HepG2 (cell line): ENCODE measurements at regions not wholly inside any gene's neighbourhood (a gene's known extent, or its start where the extent isn't known, plus 50 kb on each side); places are given as distances from the start of the nearest gene placed in this dataset.

ENCODE experiments used
- ATAC-seq: fragments of 200-7000 bp; cut with Tn5 transposase; 3 replicates; pipeline ENCODE4 v1.9.1; 2020; ENCODE audit warnings: mild to moderate bottlenecking, moderate library complexity
- BruUV-seq: library from RNA; stranded (reverse); fragments of 400-500 nt; replicated peaks from 2 replicates; lab custom pipeline; 2021; lab: Mats Ljungman, UMichigan
- CTCF ChIA-PET: fragments of 300-600 bp; formaldehyde crosslinking; extraction: SDS; loops from one replicate; lab custom pipeline; 2021; ENCODE audit warnings: low total read pairs, inconsistent platforms, low intra/inter-chr PET ratio; lab: Yijun Ruan, JAX
- POLR2A ChIA-PET: fragments of 350-600 bp; sonication (Branson Sonifier 250); formaldehyde crosslinking; loops from one replicate; lab custom pipeline; 2020; ENCODE audit warnings: antibody characterized with exemption, inconsistent platforms; lab: Yijun Ruan, JAX
- DNase-seq: peaks from one replicate; pipeline ENCODE4 v3.0.0-alpha.2; 2015; ENCODE audit warnings: low spot score
- FAIRE-seq: peaks from 3 replicates; lab custom pipeline; 2011; peaks lifted over from hg19 to GRCh38; lab: Jason Lieb, UNC
- H2AFZ ChIP-seq: one replicate; pipeline ENCODE4 v1.6.1; 2011; ENCODE audit warnings: low read length, inconsistent platforms
- H3K27ac ChIP-seq: fragments of 300-600 bp; 3 replicates; pipeline ENCODE4 v1.8.0; 2011; ENCODE audit warnings: mixed run types, mild to moderate bottlenecking, mixed read lengths, low read length, inconsistent platforms; ENCODE audit not compliant: insufficient read depth; ENCODE audit errors: extremely low read length
- H3K27me3 ChIP-seq, 2 experiments: fragments of 200-600 bp in 1 of 2; 2 replicates in 1 of 2; 3 replicates in 1 of 2; pipeline versions ENCODE4 v1.6.0 to v1.8.0; 2011; ENCODE audit warnings: low read length in 2 of 2, mild to moderate bottlenecking in 2 of 2, moderate library complexity in 2 of 2, inconsistent platforms in 1 of 2; ENCODE audit not compliant: insufficient read depth in 2 of 2, control insufficient read depth in 1 of 2
- H3K36me3 ChIP-seq, 2 experiments: fragments of 200-600 bp in 1 of 2; replicated peaks in 1 of 2; 2 replicates in 1 of 2; 3 replicates in 1 of 2; pipeline versions ENCODE4 v1.5.1 to v1.8.0; 2011; ENCODE audit warnings: low read length in 2 of 2, inconsistent platforms in 1 of 2; ENCODE audit not compliant: insufficient read depth in 2 of 2, control insufficient read depth in 1 of 2
- H3K4me1 ChIP-seq: 2 replicates; pipeline ENCODE4 v1.5.1; 2012; ENCODE audit warnings: low read length, inconsistent platforms; ENCODE audit not compliant: insufficient read depth
- H3K4me2 ChIP-seq: 2 replicates; pipeline ENCODE4 v1.6.0; 2011; ENCODE audit warnings: low read depth, low read length, inconsistent platforms
- H3K4me3 ChIP-seq, 3 experiments: fragments of 200-600 bp in 1 of 3; sonication (generic), shearing (Covaris generic) in 1 of 3; replicated peaks in 1 of 3; 2 replicates each; pipeline ENCODE4 v1.5.1; 2011 to 2016; ENCODE audit warnings: low read length in 3 of 3, inconsistent platforms in 2 of 3, low read depth in 2 of 3, mild to moderate bottlenecking in 2 of 3, control low read depth in 1 of 3, mixed read lengths in 1 of 3; ENCODE audit not compliant: insufficient read depth in 1 of 3
- H3K79me2 ChIP-seq: one replicate; pipeline ENCODE4 v1.6.1; 2011; ENCODE audit warnings: low read length, inconsistent platforms; ENCODE audit not compliant: insufficient read depth
- H3K9ac ChIP-seq: 2 replicates; pipeline ENCODE4 v1.6.0; 2011; ENCODE audit warnings: mild to moderate bottlenecking, low read depth, low read length, inconsistent platforms; ENCODE audit not compliant: insufficient read depth
- H3K9me3 ChIP-seq: 2 replicates; pipeline ENCODE4 v1.5.1; 2012; ENCODE audit warnings: mild to moderate bottlenecking, low read length
- H4K20me1 ChIP-seq: 2 replicates; pipeline ENCODE4 v1.6.0; 2011; ENCODE audit warnings: inconsistent platforms, mild to moderate bottlenecking, low read length, moderate library complexity; ENCODE audit not compliant: insufficient read depth
- FOXA3 ChIP-seq: IDR thresholded peaks from 2 replicates; pipeline ENCODE4 v1.6.1; 2016; ENCODE audit warnings: missing genetic modification reagents, missing compliant biosample characterization
- GFI1 ChIP-seq: sonication (generic); formaldehyde crosslinking; IDR thresholded peaks from 2 replicates; pipeline ENCODE4 v1.5.0; 2020; ENCODE audit warnings: missing genetic modification reagents, mild to moderate bottlenecking, borderline replicate concordance
- HNRNPH1 ChIP-seq: fragments of 200-400 bp; formaldehyde crosslinking; optimal IDR thresholded peaks from 2 replicates; pipeline ENCODE3; 2017; ENCODE audit warnings: mild to moderate bottlenecking, low read depth, low read length
- IRF2 ChIP-seq: IDR thresholded peaks from 2 replicates; pipeline ENCODE4 v1.6.1; 2018; ENCODE audit warnings: missing genetic modification reagents, missing compliant biosample characterization
- JARID2 ChIP-seq: sonication (generic); formaldehyde crosslinking; IDR thresholded peaks from 2 replicates; pipeline ENCODE4 v1.8.1; 2023; ENCODE audit warnings: missing genetic modification reagents, inconsistent platforms; ENCODE audit not compliant: insufficient replicate concordance
- MED1 ChIP-seq: sonication (generic); formaldehyde crosslinking; IDR thresholded peaks from 2 replicates; pipeline ENCODE4 v1.4.0; 2020; ENCODE audit warnings: missing genetic modification reagents
- MXI1 ChIP-seq: IDR thresholded peaks from 3 replicates; pipeline ENCODE4 v1.6.1; 2012; ENCODE audit warnings: low read depth, low read length, inconsistent platforms, borderline replicate concordance
- MZF1 ChIP-seq: sonication (generic); formaldehyde crosslinking; IDR thresholded peaks from 2 replicates; pipeline ENCODE4 v1.8.1; 2023; ENCODE audit warnings: mild to moderate bottlenecking, missing genetic modification reagents, borderline replicate concordance
- NKX3-1 ChIP-seq: sonication (generic); formaldehyde crosslinking; IDR thresholded peaks from 2 replicates; pipeline ENCODE4 v1.5.0; 2020; ENCODE audit warnings: missing genetic modification reagents
- PATZ1 ChIP-seq: sonication (generic); formaldehyde crosslinking; IDR thresholded peaks from 2 replicates; pipeline ENCODE4 v1.4.0; 2020; ENCODE audit warnings: missing genetic modification reagents
- WGBS: methylation state at CpG from one replicate; pipeline ENCODE4 v1.1.6; 2017; ENCODE audit warnings: low lambda C conversion rate; 5-methylcytosine and 5-hydroxymethylcytosine counted together
- in situ Hi-C: cut with HindIII; loops from 2 replicates; pipeline ENCODE4 v1.10.0; 2017; ENCODE audit warnings: low pct_unique_long_range_greater_than_20kb; ENCODE audit not compliant: extremely low pct_ligation_motif_present
- intact Hi-C: fragments of 100-400 bp; cut with micrococcal nuclease; formaldehyde crosslinking; loops from one replicate; pipeline ENCODE4 v1.10.0; 2022; ENCODE audit not compliant: unreplicated experiment
- TF ChIP-seq, protein P1 (sequence below): sonication (generic); formaldehyde crosslinking; IDR thresholded peaks from 2 replicates; pipeline ENCODE4 v1.4.0; 2020; ENCODE audit warnings: missing genetic modification reagents, borderline replicate concordance
- TF ChIP-seq, protein P2 (sequence below): sonication (generic); formaldehyde crosslinking; IDR thresholded peaks from 2 replicates; pipeline ENCODE4 v1.5.1; 2020; ENCODE audit warnings: mild to moderate bottlenecking, missing genetic modification reagents, moderate library complexity

DNA sequence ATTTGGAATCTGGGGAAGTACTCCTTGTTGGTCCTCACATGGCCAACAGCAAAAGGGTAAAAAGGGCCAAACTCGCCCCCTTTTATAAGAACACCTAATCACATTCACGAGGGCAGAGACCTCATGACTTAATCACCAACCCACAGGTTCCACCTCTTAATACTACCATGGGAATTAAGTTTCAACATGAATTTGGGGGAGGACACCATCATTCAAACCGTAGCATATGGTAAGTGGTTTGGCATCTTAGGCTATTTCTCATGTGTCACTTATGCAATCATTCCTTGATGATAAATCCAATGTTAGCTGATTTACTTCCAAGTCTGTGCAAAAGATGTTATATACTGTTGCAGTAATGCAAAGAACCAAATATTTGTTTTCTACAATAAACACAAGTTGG, 302.9 kb upstream of the FAM241A start:
- Histone ChIP-seq H2AFZ (no peak overlapping the region), H3K36me3 (no peaks in the 10 kb centered on the region), H3K9me3 (no peaks in the 10 kb centered on the region), H3K9ac (no peak overlapping the region), H3K27ac (no peak overlapping the region), H3K4me2 (no peak overlapping the region), H3K79me2 (no peaks in the 10 kb centered on the region), H3K4me1 (no peaks in the 10 kb centered on the region), H3K4me3 (no peak overlapping the region), H4K20me1 (no peaks in the 10 kb centered on the region), H3K27me3 (no peaks in the 10 kb centered on the region)
- CTCF ChIA-PET: no interaction called here
- no peak for ATAC-seq
- in situ Hi-C loops: no loop called here
- WGBS: 0% methylated on average over 3 of the region's 3 CpGs
- no peak for FAIRE-seq
- BruUV-seq: no TSS peak
- TF ChIP-seq MZF1 (no peak), MED1 (no peak), GFI1 (no peak), PATZ1 (no peak), IRF2 (CRISPR knock-in tag) (no peak), JARID2 (no peak), MXI1 (no peak), FOXA3 (CRISPR knock-in tag) (no peak), HNRNPH1 (no peak), NKX3-1 (CRISPR knock-in tag) (no peak)
- TF ChIP-seq, protein P1, sequence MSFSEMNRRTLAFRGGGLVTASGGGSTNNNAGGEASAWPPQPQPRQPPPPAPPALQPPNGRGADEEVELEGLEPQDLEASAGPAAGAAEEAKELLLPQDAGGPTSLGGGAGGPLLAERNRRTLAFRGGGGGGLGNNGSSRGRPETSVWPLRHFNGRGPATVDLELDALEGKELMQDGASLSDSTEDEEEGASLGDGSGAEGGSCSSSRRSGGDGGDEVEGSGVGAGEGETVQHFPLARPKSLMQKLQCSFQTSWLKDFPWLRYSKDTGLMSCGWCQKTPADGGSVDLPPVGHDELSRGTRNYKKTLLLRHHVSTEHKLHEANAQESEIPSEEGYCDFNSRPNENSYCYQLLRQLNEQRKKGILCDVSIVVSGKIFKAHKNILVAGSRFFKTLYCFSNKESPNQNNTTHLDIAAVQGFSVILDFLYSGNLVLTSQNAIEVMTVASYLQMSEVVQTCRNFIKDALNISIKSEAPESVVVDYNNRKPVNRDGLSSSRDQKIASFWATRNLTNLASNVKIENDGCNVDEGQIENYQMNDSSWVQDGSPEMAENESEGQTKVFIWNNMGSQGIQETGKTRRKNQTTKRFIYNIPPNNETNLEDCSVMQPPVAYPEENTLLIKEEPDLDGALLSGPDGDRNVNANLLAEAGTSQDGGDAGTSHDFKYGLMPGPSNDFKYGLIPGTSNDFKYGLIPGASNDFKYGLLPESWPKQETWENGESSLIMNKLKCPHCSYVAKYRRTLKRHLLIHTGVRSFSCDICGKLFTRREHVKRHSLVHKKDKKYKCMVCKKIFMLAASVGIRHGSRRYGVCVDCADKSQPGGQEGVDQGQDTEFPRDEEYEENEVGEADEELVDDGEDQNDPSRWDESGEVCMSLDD: no peak
- TF ChIP-seq, protein P2, sequence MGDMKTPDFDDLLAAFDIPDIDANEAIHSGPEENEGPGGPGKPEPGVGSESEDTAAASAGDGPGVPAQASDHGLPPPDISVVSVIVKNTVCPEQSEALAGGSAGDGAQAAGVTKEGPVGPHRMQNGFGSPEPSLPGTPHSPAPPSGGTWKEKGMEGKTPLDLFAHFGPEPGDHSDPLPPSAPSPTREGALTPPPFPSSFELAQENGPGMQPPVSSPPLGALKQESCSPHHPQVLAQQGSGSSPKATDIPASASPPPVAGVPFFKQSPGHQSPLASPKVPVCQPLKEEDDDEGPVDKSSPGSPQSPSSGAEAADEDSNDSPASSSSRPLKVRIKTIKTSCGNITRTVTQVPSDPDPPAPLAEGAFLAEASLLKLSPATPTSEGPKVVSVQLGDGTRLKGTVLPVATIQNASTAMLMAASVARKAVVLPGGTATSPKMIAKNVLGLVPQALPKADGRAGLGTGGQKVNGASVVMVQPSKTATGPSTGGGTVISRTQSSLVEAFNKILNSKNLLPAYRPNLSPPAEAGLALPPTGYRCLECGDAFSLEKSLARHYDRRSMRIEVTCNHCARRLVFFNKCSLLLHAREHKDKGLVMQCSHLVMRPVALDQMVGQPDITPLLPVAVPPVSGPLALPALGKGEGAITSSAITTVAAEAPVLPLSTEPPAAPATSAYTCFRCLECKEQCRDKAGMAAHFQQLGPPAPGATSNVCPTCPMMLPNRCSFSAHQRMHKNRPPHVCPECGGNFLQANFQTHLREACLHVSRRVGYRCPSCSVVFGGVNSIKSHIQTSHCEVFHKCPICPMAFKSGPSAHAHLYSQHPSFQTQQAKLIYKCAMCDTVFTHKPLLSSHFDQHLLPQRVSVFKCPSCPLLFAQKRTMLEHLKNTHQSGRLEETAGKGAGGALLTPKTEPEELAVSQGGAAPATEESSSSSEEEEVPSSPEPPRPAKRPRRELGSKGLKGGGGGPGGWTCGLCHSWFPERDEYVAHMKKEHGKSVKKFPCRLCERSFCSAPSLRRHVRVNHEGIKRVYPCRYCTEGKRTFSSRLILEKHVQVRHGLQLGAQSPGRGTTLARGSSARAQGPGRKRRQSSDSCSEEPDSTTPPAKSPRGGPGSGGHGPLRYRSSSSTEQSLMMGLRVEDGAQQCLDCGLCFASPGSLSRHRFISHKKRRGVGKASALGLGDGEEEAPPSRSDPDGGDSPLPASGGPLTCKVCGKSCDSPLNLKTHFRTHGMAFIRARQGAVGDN: no peak
- POLR2A ChIA-PET: no interaction called here
- no peak for DNase-seq
- intact Hi-C loops: no loop called here
